Left lung (tissue), 4 donors: ENCODE measurements at regions not wholly inside any gene's neighbourhood (a gene's known extent, or its start where the extent isn't known, plus 50 kb on each side); places are given as distances from the start of the nearest gene placed in this dataset.

Experiments used
- ATAC-seq: fragments of 200-7000 bp; cut with Tn5 transposase; one replicate; pipeline ENCODE4 v1.9.1; 2020; ENCODE audit warnings: moderate library complexity
- DNase-seq, 4 donors: peaks; one replicate each; pipeline ENCODE4 v3.0.0-alpha.2; 2013 to 2020
- H3K27ac ChIP-seq, 2 donors: fragments of 200-600 bp; sonication (generic) in 1 of 2; one replicate each; pipeline versions ENCODE4 v1.5.0 to v1.8.0; 2020 to 2021
- H3K27me3 ChIP-seq, 2 donors: fragments of 200-600 bp; sonication (generic) in 1 of 2; one replicate each; pipeline versions ENCODE4 v1.5.0 to v1.8.0; 2020 to 2021
- H3K36me3 ChIP-seq, 2 donors: fragments of 200-600 bp; sonication (generic) in 1 of 2; one replicate each; pipeline versions ENCODE4 v1.5.0 to v1.8.0; 2020 to 2021
- H3K4me1 ChIP-seq, 2 donors: fragments of 200-600 bp; one replicate each; pipeline ENCODE4 v1.8.0; 2021
- H3K4me3 ChIP-seq, 2 donors: fragments of 200-600 bp; sonication (generic) in 1 of 2; one replicate each; pipeline versions ENCODE4 v1.5.0 to v1.8.0; 2020 to 2021; ENCODE audit warnings: mild to moderate bottlenecking in 1 of 2
- H3K9me3 ChIP-seq, 2 donors: fragments of 200-600 bp; sonication (generic) in 1 of 2; one replicate each; pipeline versions ENCODE4 v1.5.0 to v1.8.0; 2020 to 2021
- intact Hi-C, 2 donors: fragments of 100-400 bp; cut with DNase I; formaldehyde crosslinking; loops; one replicate each; pipeline versions ENCODE4 v1.11.2 to v1.14.2; 2022
- TF ChIP-seq, protein P1 (sequence below), 2 donors: fragments of 200-600 bp; sonication (generic) in 1 of 2; IDR thresholded peaks; one replicate each; pipeline versions ENCODE4 v1.5.0 to v1.8.0; 2021; ENCODE audit warnings: antibody characterized with exemption in 2 of 2
- donor health status: DM: no; HTN: yes; CAD: no.
- donor health status: DM: no; HTN: no; CAD: no.

GRCh38 chr13:31053896-31054295 is 107.8 kb downstream of the HSPH1 start:
- Histone ChIP-seq H3K4me3 (no peak overlapping the region), H3K27ac (no peak overlapping the region), H3K36me3 (no peaks in the 10 kb centered on the region), H3K9me3 (no peaks in the 10 kb centered on the region), H3K4me1 (no peaks in the 10 kb centered on the region), H3K27me3 (peaks cover 0 to 17% of the 10 kb centered on the region in 2 donors)
- TF ChIP-seq, protein P1, sequence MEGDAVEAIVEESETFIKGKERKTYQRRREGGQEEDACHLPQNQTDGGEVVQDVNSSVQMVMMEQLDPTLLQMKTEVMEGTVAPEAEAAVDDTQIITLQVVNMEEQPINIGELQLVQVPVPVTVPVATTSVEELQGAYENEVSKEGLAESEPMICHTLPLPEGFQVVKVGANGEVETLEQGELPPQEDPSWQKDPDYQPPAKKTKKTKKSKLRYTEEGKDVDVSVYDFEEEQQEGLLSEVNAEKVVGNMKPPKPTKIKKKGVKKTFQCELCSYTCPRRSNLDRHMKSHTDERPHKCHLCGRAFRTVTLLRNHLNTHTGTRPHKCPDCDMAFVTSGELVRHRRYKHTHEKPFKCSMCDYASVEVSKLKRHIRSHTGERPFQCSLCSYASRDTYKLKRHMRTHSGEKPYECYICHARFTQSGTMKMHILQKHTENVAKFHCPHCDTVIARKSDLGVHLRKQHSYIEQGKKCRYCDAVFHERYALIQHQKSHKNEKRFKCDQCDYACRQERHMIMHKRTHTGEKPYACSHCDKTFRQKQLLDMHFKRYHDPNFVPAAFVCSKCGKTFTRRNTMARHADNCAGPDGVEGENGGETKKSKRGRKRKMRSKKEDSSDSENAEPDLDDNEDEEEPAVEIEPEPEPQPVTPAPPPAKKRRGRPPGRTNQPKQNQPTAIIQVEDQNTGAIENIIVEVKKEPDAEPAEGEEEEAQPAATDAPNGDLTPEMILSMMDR (IDR thresholded peaks at IDR 0.05), result no peak
- ATAC-seq, result no peak
- no peak for DNase-seq
- intact Hi-C loops, result no loop called here

DNA sequence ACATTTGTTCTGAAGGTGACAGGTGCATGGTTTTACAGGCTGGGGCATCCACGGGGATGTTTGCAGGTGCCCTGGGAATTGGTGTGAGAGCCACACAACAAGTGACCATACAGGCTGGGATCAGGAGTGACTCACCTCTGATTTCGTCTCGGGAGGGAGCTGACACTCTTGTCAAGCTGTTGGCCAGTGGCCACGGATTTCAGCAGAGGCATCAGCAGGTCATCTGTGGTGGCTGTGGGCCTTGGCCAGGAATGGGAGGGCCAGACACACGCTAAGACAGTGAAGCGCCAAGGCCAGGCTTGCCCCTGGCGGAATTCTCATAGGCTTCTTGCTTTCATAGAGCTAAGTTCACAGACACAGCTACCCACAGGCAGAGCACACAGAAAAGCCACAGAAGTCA is 108.6 kb downstream of the HSPH1 start:
- Histone ChIP-seq H3K27ac (no peak overlapping the region), H3K4me3 (no peak overlapping the region), H3K27me3 (peaks cover 0 to 17% of the 10 kb centered on the region in 2 donors), H3K4me1 (no peaks in the 10 kb centered on the region), H3K36me3 (no peaks in the 10 kb centered on the region), H3K9me3 (no peaks in the 10 kb centered on the region)
- intact Hi-C loops, result no loop called here
- DNase-seq (no peak), ATAC-seq (no peak)
- TF ChIP-seq, protein P1 (IDR thresholded peaks at IDR 0.05), result no peak

DNA sequence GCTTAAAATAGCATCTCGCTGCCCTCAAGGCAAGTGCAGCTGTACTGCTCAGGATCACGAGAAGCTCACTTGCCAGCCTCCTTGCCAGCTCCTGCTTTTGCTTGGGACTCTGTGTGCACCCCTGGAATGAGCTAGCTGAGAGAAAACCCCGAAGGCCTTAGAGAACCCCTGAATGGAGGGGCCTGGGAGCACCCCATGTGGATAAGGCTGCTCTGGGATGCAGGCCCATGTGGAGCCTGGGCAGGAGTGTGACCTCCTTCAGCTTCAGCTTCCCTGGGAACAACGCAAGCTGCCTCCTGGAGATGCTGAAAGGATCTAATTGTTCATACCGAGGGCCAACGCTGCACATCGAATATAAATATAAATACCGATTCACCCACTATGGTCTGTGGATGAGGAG is 109.2 kb downstream of the HSPH1 start:
- no peaks in the 10 kb centered on the region for H3K4me1 ChIP-seq
- H3K9me3 ChIP-seq, result no peaks in the 10 kb centered on the region
- H3K27ac ChIP-seq, result no peak overlapping the region
- no peaks in the 10 kb centered on the region for H3K36me3 ChIP-seq
- intact Hi-C loops, result no loop called here
- peaks cover 0 to 17% of the 10 kb centered on the region in 2 donors for H3K27me3 ChIP-seq
- H3K4me3 ChIP-seq, result no peak overlapping the region
- TF ChIP-seq, protein P1 (IDR thresholded peaks at IDR 0.05), result no peak
- ATAC-seq (no peak), DNase-seq (no peak)

- H3K36me3 ChIP-seq, result no peaks in the 10 kb centered on the region
- H3K4me3 ChIP-seq, result no peak overlapping the region
- peaks cover 0 to 17% of the 10 kb centered on the region in 2 donors for H3K27me3 ChIP-seq
- peaks cover 2 to 4% of the 10 kb centered on the region in 2 donors for H3K4me1 ChIP-seq
- TF ChIP-seq, protein P1 (IDR thresholded peaks at IDR 0.05), result no peak
- intact Hi-C loops, result no loop called here
- DNase-seq (no peak), ATAC-seq (no peak)
- no peak overlapping the region for H3K27ac ChIP-seq
- no peaks in the 10 kb centered on the region for H3K9me3 ChIP-seq
Measured at GRCh38 chr13:31051999-31052398, 109.7 kb downstream of the HSPH1 start.

- DNase-seq (no peak), ATAC-seq (peak; percentile 7)
- TF ChIP-seq, protein P1 (IDR thresholded peaks at IDR 0.05), result no peak
- intact Hi-C loops, result no loop called here
- Histone ChIP-seq H3K4me3 (no peak overlapping the region), H3K27me3 (peaks cover 0 to 17% of the 10 kb centered on the region in 2 donors), H3K9me3 (no peaks in the 10 kb centered on the region), H3K36me3 (no peaks in the 10 kb centered on the region), H3K27ac (no peak overlapping the region), H3K4me1 (peaks cover 11 to 17% of the 10 kb centered on the region in 2 donors)
Measured at GRCh38 chr13:31050486-31051400, 111.0 kb downstream of the HSPH1 start.
